K562 (cell line): ENCODE measurements at regions not wholly inside any gene's neighbourhood (a gene's known extent, or its start where the extent isn't known, plus 50 kb on each side); places are given as distances from the start of the nearest gene placed in this dataset.
"Not testable (repeated sequence)": the region's sequence is repeated elsewhere in the genome, so short reads cannot be mapped to it uniquely, and the experiment has no call there.

Experiments used
- ATAC-seq: fragments of 200-7000 bp; cut with Tn5 transposase; 3 replicates; pipeline ENCODE4 v1.9.1; 2020; ENCODE audit warnings: moderate library complexity
- BruUV-seq: library from RNA; stranded (reverse); fragments of 400-500 nt; replicated peaks from 2 replicates; lab custom pipeline; 2021; lab: Mats Ljungman, UMichigan
- CTCF ChIA-PET: fragments of 300-600 bp; formaldehyde crosslinking; extraction: SDS; loops from one replicate; lab custom pipeline; 2021; ENCODE audit warnings: low intra/inter-chr PET ratio; lab: Yijun Ruan, JAX
- POLR2A ChIA-PET: fragments of 300-600, 350-650 bp; sonication (Branson Sonifier 250); formaldehyde crosslinking; extraction: SDS; loops from one replicate; lab custom pipeline; 2021; ENCODE audit warnings: antibody characterized with exemption, inconsistent platforms; lab: Yijun Ruan, JAX
- DNase-seq, 4 experiments: peaks; one replicate each; pipeline versions ENCODE4 v3.0.0 to v3.0.0-alpha.2; 2011 to 2018; ENCODE audit warnings: low spot score in 3 of 4, mixed read lengths in 3 of 4; ENCODE audit errors: extremely low read depth in 1 of 4
- FAIRE-seq: peaks from 2 replicates; lab custom pipeline; 2011; peaks lifted over from hg19 to GRCh38; lab: Jason Lieb, UNC
- H2AFZ ChIP-seq: 2 replicates; pipeline ENCODE4 v1.6.0; 2011; ENCODE audit warnings: low read depth, low read length, control low read depth, inconsistent platforms
- H3K27ac ChIP-seq: fragments of 200-600 bp; 3 replicates; pipeline ENCODE4 v1.8.0; 2011; ENCODE audit warnings: low read depth, mild to moderate bottlenecking, control low read depth, inconsistent platforms, low read length, moderate library complexity, mixed read lengths; ENCODE audit errors: extremely low read depth
- H3K27me3 ChIP-seq, 2 experiments: fragments of 300-600 bp in 1 of 2; 2 replicates in 1 of 2; 3 replicates in 1 of 2; pipeline versions ENCODE4 v1.6.0 to v1.8.0; 2011; ENCODE audit warnings: inconsistent platforms in 2 of 2, low read length in 2 of 2, mild to moderate bottlenecking in 1 of 2, mixed read lengths in 1 of 2, moderate library complexity in 1 of 2; ENCODE audit not compliant: control insufficient read depth in 2 of 2, insufficient read depth in 2 of 2
- H3K36me3 ChIP-seq: fragments of 300-600 bp; 3 replicates; pipeline ENCODE4 v1.8.0; 2011; ENCODE audit warnings: mild to moderate bottlenecking, low read length, inconsistent platforms; ENCODE audit not compliant: control insufficient read depth, insufficient read depth
- H3K4me1 ChIP-seq, 2 experiments: fragments of 200-600 bp in 1 of 2; replicated peaks in 1 of 2; 2 replicates in 1 of 2; 3 replicates in 1 of 2; pipeline versions ENCODE4 v1.5.1 to v1.8.0; 2011; ENCODE audit warnings: inconsistent platforms in 2 of 2, low read length in 2 of 2, mild to moderate bottlenecking in 1 of 2, mixed read lengths in 1 of 2, moderate library complexity in 1 of 2; ENCODE audit not compliant: control insufficient read depth in 2 of 2, insufficient read depth in 2 of 2
- H3K4me2 ChIP-seq: 2 replicates; pipeline ENCODE4 v1.6.1; 2011; ENCODE audit warnings: low read length, control low read depth, inconsistent platforms, mixed read lengths; ENCODE audit not compliant: insufficient read depth
- H3K4me3 ChIP-seq: fragments of 200-600 bp; sonication (generic), shearing (Covaris generic); 2 replicates; pipeline ENCODE4 v1.5.1; 2016; ENCODE audit warnings: control low read depth, inconsistent platforms
- H3K79me2 ChIP-seq: fragments of 200-600 bp; 3 replicates; pipeline ENCODE4 v1.8.0; 2011; ENCODE audit warnings: low read length, inconsistent platforms; ENCODE audit not compliant: control insufficient read depth, insufficient read depth
- H3K9ac ChIP-seq, 2 experiments: 2 replicates each; pipeline versions ENCODE4 v1.6.0 to v1.6.1; 2011; ENCODE audit warnings: low read depth in 2 of 2, low read length in 2 of 2, control low read depth in 1 of 2, inconsistent platforms in 1 of 2, mild to moderate bottlenecking in 1 of 2, mixed read lengths in 1 of 2; ENCODE audit not compliant: insufficient read depth in 1 of 2
- H3K9me1 ChIP-seq: one replicate; pipeline ENCODE4 v1.6.0; 2011; ENCODE audit warnings: inconsistent platforms, mild to moderate bottlenecking, low read length, moderate library complexity; ENCODE audit not compliant: control insufficient read depth, insufficient read depth
- H3K9me3 ChIP-seq: replicated peaks from 2 replicates; pipeline ENCODE4 v1.5.1; 2011; ENCODE audit warnings: low read depth, low read length, inconsistent platforms; ENCODE audit not compliant: control insufficient read depth, insufficient read depth
- H4K20me1 ChIP-seq: replicated peaks from 2 replicates; pipeline ENCODE4 v1.6.1; 2011; ENCODE audit warnings: low read length, inconsistent platforms, mixed read lengths; ENCODE audit not compliant: control insufficient read depth, insufficient read depth
- HMBOX1 ChIP-seq: sonication (generic); IDR thresholded peaks from 2 replicates; pipeline ENCODE4 v1.6.1; 2016
- MCM3 ChIP-seq: fragments of 450-650 bp; IDR thresholded peaks from 2 replicates; pipeline ENCODE4 v1.6.1; 2016
- MCM7 ChIP-seq, 2 experiments: fragments of 450-650 bp; IDR thresholded peaks; 2 replicates each; pipeline ENCODE4 v1.6.1; 2016 to 2018
- NBN ChIP-seq: fragments of 450-650 bp; IDR thresholded peaks from 2 replicates; pipeline ENCODE4 v1.6.1; 2016; ENCODE audit warnings: low read depth, mild to moderate bottlenecking
- RAD21 ChIP-seq, 2 experiments: fragments of 250-450 bp in 1 of 2; fragments of 450-650 bp in 1 of 2; sonication (Bioruptor Pico) in 1 of 2; formaldehyde crosslinking in 1 of 2; IDR thresholded peaks in 1 of 2; conservative IDR thresholded peaks in 1 of 2; 2 replicates each; pipeline versions ENCODE4 v1.4.0 to v1.8.0; 2020 to 2022; ENCODE audit warnings: mild to moderate bottlenecking in 2 of 2, moderate library complexity in 1 of 2
- ZBTB33 ChIP-seq: sonication (generic); formaldehyde crosslinking; IDR thresholded peaks from 2 replicates; pipeline ENCODE4 v1.8.1; 2023; ENCODE audit warnings: mild to moderate bottlenecking, missing genetic modification reagents
- WGBS: fragments of 100-300 bp; shearing (Covaris generic); methylation state at CpG from one replicate; pipeline ENCODE4 v1.1.6; 2016; ENCODE audit warnings: low coverage, mixed read lengths; ENCODE audit not compliant: insufficient coverage; ENCODE audit errors: missing lambda C conversion rate; 5-methylcytosine and 5-hydroxymethylcytosine counted together
- in situ Hi-C: fragments of 300-500 bp; cut with MboI; formaldehyde crosslinking; loops from 4 replicates; pipeline ENCODE4 v1.15.0; 2018; ENCODE audit warnings: inconsistent platforms, mixed read lengths
- intact Hi-C: fragments of 100-400 bp; cut with micrococcal nuclease; formaldehyde crosslinking; loops from 2 replicates; pipeline ENCODE4 v1.14.2; 2022

- H3K36me3 ChIP-seq, H3K9me3 ChIP-seq, CTCF ChIA-PET, H3K27ac ChIP-seq, H3K27me3 ChIP-seq, H3K4me2 ChIP-seq, FAIRE-seq, H3K79me2 ChIP-seq, H3K4me3 ChIP-seq, POLR2A ChIA-PET, H3K9me1 ChIP-seq, H3K4me1 ChIP-seq, intact Hi-C loops, H4K20me1 ChIP-seq, BruUV-seq, H2AFZ ChIP-seq, in situ Hi-C loops, H3K9ac ChIP-seq: not testable (repeated sequence)
- peak; percentile 96 for TF ChIP-seq NBN
- 0 out of 2 replicates have a peak, but pooled peaks have one; percentile 15 for TF ChIP-seq HMBOX1
- peak; percentile 65 to 89; a peak in 2 of 4 replicates for TF ChIP-seq MCM7 (IDR thresholded peaks at IDR 0.05)
- TF ChIP-seq ZBTB33 (CRISPR knock-in tag), result peak; percentile 31; the same call in 1 of the 2 replicates
- peak in 1 of 2 experiments; percentile 12; a peak in 1 of 4 replicates for TF ChIP-seq RAD21 (CRISPR knock-in tag; conservative IDR thresholded peaks at IDR 0.05 in 1 of 2, IDR thresholded peaks at IDR 0.05 in 1 of 2)
- peak; percentile 86 for TF ChIP-seq MCM3
- DNase-seq (peak in 1 of 4 experiments; percentile 8), ATAC-seq (peak; percentile 71)
- WGBS, result 66% methylated on average over 34 of the region's 39 CpGs
These were observed 190.7 kb upstream of the VIPR2 start for GRCh38 chr7:159335181-159335926.

GRCh38 chr7:159332854-159333479 is 188.3 kb upstream of the VIPR2 start:
- H3K27ac ChIP-seq, H4K20me1 ChIP-seq, in situ Hi-C loops, H3K9me3 ChIP-seq, H3K9ac ChIP-seq, BruUV-seq, H3K36me3 ChIP-seq, CTCF ChIA-PET, DNase-seq, ATAC-seq, H3K27me3 ChIP-seq, H3K9me1 ChIP-seq, H3K4me3 ChIP-seq, intact Hi-C loops, H2AFZ ChIP-seq, FAIRE-seq, H3K79me2 ChIP-seq, POLR2A ChIA-PET, H3K4me2 ChIP-seq, H3K4me1 ChIP-seq: not testable (repeated sequence)
- WGBS, result 0% methylated on average over 1 of the region's 1 CpG
